Stimulated activated naive B cell treated with anti-CD40 and anti-IgM and Interleukin-4, amounts not matched to agents 10 μg/mL and 1 μg/mL and 100 μg/mL, for 72 hours (primary cell): ENCODE measurements at regions not wholly inside any gene's neighbourhood (a gene's known extent, or its start where the extent isn't known, plus 50 kb on each side); places are given as distances from the start of the nearest gene placed in this dataset.

Source experiments
- ATAC-seq, 2 donors: fragments of 150-1000 bp; cut with Tn5 transposase; replicated peaks; 2 replicates each; pipeline ENCODE4 v1.10.0; 2021; ENCODE audit warnings: moderate library complexity in 1 of 2
- DNase-seq: peaks from one replicate; pipeline ENCODE4 v3.0.0; 2021
- H3K27ac Mint-ChIP-seq: one replicate; pipeline ENCODE4 v1.8.0; 2022; ENCODE audit warnings: mild to moderate bottlenecking, mixed read lengths
- H3K27me3 Mint-ChIP-seq, 2 donors: one replicate each; pipeline ENCODE4 v1.8.0; 2022; ENCODE audit warnings: mixed read lengths in 2 of 2
- H3K36me3 Mint-ChIP-seq, 2 donors: one replicate each; pipeline ENCODE4 v1.8.0; 2022; ENCODE audit warnings: mixed read lengths in 2 of 2, mild to moderate bottlenecking in 1 of 2
- H3K4me1 Mint-ChIP-seq, 2 donors: one replicate each; pipeline ENCODE4 v1.8.0; 2022; ENCODE audit warnings: mixed read lengths in 2 of 2, mild to moderate bottlenecking in 1 of 2
- H3K4me3 Mint-ChIP-seq, 2 donors: one replicate each; pipeline ENCODE4 v1.8.0; 2022; ENCODE audit warnings: mild to moderate bottlenecking in 2 of 2, mixed read lengths in 2 of 2, moderate library complexity in 1 of 2
- H3K9me3 Mint-ChIP-seq, 2 donors: one replicate each; pipeline ENCODE4 v1.8.0; 2022; ENCODE audit warnings: mixed read lengths in 2 of 2, mild to moderate bottlenecking in 1 of 2

DNA sequence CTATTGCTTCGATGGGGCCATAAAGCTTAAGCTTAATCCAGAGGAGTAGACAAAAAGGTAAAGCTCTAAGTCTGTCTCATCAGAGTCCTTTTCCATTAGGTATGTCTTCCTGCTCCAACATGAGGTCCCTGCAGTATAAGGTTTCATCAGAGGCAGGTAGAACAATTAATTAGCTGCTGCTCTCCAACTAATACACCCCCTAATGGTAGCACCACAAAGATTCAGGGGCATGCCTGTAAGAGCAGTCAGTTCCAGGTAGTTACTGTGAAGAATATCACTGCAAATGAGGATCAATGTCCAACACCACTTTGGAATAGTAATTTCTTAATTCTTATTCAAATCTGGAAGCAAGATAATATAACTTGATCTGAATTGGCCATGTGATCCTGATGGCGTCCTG is 160.3 kb upstream of the ESRRG start:
- ATAC-seq = no peak
- H3K36me3 Mint-ChIP-seq = no peaks in the 10 kb centered on the region
- H3K9me3 Mint-ChIP-seq = peaks cover 0 to 2% of the 10 kb centered on the region in 2 donors
- H3K4me3 Mint-ChIP-seq = no peak overlapping the region
- no peak for DNase-seq
- H3K27ac Mint-ChIP-seq = no peak overlapping the region
- no peaks in the 10 kb centered on the region for H3K4me1 Mint-ChIP-seq
- no peaks in the 10 kb centered on the region for H3K27me3 Mint-ChIP-seq

DNA sequence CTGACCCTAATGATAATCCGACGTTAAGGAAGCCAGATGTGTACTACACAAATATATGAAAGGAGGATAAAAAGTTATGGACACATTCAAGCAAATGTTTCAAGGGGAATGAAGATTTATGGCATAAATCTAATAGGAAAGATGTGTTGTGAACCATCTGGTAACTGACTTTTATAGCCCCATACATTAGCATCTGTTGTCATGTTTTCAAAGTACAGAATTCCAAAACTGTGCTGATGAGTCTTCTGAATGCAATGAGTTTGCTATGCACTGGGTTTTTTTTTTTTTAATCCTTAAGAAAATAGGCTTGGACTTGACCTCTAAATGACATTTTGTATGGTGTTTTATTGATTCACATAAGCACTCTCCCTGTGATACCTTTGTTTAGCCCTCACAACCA is 158.5 kb upstream of the ESRRG start:
- DNase-seq (no peak), ATAC-seq (no peak)
- Mint-ChIP-seq H3K36me3 (no peaks in the 10 kb centered on the region), H3K27ac (no peak overlapping the region), H3K9me3 (peaks cover 0 to 2% of the 10 kb centered on the region in 2 donors), H3K4me1 (no peaks in the 10 kb centered on the region), H3K4me3 (no peak overlapping the region), H3K27me3 (no peaks in the 10 kb centered on the region)

DNA sequence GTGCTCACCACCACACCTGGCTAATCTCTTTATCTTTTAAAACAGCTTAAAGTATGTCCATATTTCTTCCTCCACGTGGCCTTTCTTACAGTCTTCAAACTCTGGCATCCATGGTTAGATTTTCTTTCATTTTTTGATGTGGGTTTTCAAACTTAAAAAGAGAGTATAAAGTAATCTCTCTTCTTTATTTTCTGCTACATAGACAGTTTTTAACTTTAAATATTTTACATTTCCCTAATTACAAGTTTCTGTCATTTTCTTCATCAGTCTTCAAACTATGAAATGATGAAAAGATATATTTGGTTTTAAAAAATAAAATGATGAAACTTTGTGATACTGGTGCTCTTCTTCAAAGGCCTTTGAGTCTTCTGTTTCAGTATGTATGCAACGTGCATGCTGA is 143.5 kb upstream of the ESRRG start:
- Mint-ChIP-seq H3K9me3 (no peaks in the 10 kb centered on the region), H3K4me1 (no peaks in the 10 kb centered on the region), H3K27ac (no peak overlapping the region), H3K36me3 (no peaks in the 10 kb centered on the region), H3K4me3 (no peak overlapping the region), H3K27me3 (no peaks in the 10 kb centered on the region)
- ATAC-seq (no peak), DNase-seq (no peak)

DNA sequence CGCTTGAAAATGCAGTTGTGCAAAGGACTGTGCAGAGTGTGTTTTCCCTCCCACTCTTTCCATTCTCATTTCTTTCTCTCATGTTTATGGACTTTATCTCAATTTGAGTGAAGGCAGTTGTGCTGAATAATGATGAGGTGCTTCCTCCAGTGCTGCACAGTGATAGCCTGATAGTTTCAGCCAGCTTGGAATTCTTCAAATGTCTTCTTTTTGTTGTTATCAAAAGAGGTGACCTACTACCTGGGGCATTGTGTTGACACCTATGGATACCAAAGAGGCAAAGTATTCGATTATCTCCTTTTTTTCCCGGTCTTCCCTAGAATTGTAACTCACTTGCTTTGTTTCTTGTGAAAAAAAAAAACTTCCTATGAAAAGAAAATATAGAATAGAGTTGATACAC is 132.6 kb upstream of the ESRRG start:
- Mint-ChIP-seq H3K9me3 (no peaks in the 10 kb centered on the region), H3K27ac (no peak overlapping the region), H3K27me3 (no peaks in the 10 kb centered on the region), H3K4me3 (no peak overlapping the region), H3K36me3 (no peaks in the 10 kb centered on the region), H3K4me1 (no peaks in the 10 kb centered on the region)
- DNase-seq (no peak), ATAC-seq (no peak)

DNA sequence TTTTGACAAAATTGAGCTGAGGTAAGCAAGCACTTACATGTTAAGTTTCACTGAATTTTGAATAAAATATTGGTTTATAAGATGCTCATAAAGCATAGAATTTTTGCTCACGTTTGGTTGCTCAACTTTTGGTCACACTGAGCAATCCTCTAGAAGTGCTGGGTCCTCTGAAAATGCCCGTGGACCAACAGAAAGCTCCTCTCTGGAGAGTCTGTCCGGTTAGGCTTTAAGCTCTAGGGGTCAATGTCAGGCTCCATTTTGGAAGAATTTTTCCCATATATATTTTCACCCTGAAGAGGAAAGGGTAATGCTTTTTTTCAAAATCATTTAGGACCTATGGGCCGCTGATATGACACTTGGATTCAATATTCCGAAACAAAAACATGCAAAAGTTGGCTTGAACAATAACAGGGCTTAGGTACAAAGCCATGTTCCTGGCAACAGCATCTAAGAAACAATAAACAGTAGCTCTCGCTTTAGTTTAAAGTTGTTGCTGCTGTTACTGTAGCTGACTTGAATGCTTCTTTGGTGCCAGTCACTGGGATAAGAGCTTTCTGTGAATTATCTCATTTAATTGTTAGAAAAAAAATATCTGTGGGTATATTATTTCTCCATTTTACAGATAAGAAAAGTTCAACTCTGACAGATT is 131.7 kb upstream of the ESRRG start:
- no peaks in the 10 kb centered on the region for H3K36me3 Mint-ChIP-seq
- no peak overlapping the region for H3K27ac Mint-ChIP-seq
- no peaks in the 10 kb centered on the region for H3K9me3 Mint-ChIP-seq
- H3K27me3 Mint-ChIP-seq = no peaks in the 10 kb centered on the region
- ATAC-seq (no peak), DNase-seq (no peak)
- H3K4me3 Mint-ChIP-seq = no peak overlapping the region
- H3K4me1 Mint-ChIP-seq = no peaks in the 10 kb centered on the region

DNA sequence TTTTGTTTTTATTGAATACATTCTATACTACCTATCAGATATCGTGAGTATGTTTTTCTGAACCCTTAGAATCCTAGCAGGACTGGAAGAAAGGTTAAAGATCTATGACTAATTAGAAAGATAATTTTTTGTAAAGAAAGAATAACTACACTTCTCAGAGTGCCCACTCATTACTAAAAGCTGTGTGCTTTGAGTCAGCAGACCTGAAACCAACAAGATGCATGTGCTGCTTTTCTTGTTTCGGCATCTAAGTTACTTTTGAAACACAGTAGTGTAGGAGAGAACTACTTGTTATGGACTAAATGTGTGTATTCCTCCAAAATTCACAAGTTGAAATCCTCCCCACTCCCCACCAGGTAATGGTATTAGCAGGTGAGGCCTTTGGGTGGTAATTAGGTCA is 127.8 kb upstream of the ESRRG start:
- Mint-ChIP-seq H3K4me3 (no peak overlapping the region), H3K4me1 (no peaks in the 10 kb centered on the region), H3K27ac (no peak overlapping the region), H3K27me3 (no peaks in the 10 kb centered on the region), H3K9me3 (no peaks in the 10 kb centered on the region), H3K36me3 (no peaks in the 10 kb centered on the region)
- DNase-seq (no peak), ATAC-seq (no peak)

DNA sequence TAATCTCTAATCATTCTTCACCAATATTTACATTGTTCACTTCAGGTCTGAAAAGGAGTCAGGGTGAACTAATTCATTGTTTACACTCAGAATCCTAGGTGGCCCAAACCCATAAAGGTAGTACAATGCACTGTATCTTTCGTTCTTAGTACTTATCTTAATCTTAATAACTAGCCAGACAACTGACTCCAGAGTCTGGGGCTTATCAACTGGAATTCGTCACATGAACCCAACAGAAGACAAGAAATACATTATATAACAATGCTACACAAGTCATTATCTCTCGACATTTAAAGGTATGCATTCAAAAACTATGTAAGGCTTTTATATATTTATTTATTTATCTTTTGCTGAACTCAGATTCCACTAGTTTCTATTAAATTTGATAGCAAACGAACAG is 125.9 kb upstream of the ESRRG start:
- no peak overlapping the region for H3K27ac Mint-ChIP-seq
- H3K9me3 Mint-ChIP-seq = no peaks in the 10 kb centered on the region
- H3K27me3 Mint-ChIP-seq = no peaks in the 10 kb centered on the region
- ATAC-seq (no peak), DNase-seq (no peak)
- H3K4me3 Mint-ChIP-seq = no peak overlapping the region
- no peaks in the 10 kb centered on the region for H3K4me1 Mint-ChIP-seq
- H3K36me3 Mint-ChIP-seq = no peaks in the 10 kb centered on the region

DNA sequence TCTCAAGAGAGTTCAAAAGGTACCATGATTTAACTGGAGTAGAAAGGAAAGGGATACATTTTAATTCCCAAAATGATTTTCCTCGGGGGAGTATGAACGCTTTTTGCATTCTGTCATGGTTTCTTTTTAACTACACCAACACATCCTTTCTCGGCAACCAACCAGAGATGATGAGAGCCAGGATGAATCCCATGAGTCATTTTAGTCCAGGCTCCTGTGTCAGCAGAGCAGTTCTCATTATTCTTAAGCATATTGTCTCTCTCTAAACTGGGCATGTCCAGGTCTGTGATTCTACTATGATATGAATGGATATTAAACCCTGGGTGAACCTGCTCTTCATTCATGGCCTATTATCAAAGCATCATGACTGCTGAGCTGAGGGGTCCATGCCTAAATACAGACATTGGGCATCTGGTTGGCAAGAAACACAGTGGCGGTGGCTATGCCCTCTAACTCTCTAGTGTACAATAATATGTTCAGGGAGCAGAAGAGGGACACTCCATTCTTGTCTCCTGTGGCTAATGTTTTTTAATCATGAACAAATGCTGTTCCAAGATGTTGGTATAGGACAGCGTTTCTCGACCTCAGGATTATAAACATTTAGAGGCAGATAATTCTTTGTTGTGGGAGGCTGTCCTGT is 124.3 kb upstream of the ESRRG start:
- ATAC-seq (no peak), DNase-seq (no peak)
- Mint-ChIP-seq H3K27me3 (no peaks in the 10 kb centered on the region), H3K4me1 (no peaks in the 10 kb centered on the region), H3K4me3 (no peak overlapping the region), H3K9me3 (no peaks in the 10 kb centered on the region), H3K36me3 (no peaks in the 10 kb centered on the region), H3K27ac (no peak overlapping the region)

DNA sequence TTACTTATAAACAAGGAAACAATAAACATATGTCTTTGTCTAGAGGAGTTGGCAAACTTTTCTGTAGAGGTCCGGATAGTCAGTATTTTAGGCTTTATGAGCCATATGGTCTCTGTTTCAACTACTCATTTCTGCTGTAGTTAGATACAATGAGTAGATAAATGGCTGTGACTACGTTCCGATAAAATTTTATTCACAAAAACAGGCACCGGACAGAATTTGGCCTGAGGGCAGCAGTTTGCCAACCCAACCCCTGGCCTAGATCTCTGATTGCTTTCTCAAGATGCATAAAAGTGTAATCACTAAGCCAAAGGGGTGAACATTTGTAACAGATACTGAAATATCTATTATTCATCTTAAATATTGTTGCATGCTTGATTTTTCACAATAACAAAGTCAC is 123.1 kb upstream of the ESRRG start:
- no peaks in the 10 kb centered on the region for H3K9me3 Mint-ChIP-seq
- no peak overlapping the region for H3K27ac Mint-ChIP-seq
- DNase-seq (no peak), ATAC-seq (no peak)
- H3K4me3 Mint-ChIP-seq = no peak overlapping the region
- H3K27me3 Mint-ChIP-seq = no peaks in the 10 kb centered on the region
- H3K36me3 Mint-ChIP-seq = no peaks in the 10 kb centered on the region
- no peaks in the 10 kb centered on the region for H3K4me1 Mint-ChIP-seq

DNA sequence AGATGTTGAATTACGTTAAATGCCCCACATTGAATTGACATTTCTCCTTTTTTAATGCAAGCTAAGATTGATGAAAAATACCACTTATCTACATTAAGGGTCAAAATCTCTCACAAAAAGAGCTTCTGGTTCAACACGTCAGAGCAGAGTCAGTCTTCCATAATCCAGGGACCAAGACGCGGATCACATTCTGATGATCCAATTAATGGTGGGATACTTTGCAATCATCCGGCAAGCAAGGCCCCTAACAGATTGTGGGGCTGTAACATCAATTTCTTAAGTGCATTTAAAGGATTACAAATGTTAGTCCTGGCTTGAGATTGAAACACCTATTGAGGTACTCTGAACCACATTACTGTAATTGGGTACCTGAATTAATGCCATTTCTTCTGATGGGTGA is 120.2 kb upstream of the ESRRG start:
- H3K27ac Mint-ChIP-seq = no peak overlapping the region
- no peak for ATAC-seq
- H3K4me3 Mint-ChIP-seq = no peak overlapping the region

DNA sequence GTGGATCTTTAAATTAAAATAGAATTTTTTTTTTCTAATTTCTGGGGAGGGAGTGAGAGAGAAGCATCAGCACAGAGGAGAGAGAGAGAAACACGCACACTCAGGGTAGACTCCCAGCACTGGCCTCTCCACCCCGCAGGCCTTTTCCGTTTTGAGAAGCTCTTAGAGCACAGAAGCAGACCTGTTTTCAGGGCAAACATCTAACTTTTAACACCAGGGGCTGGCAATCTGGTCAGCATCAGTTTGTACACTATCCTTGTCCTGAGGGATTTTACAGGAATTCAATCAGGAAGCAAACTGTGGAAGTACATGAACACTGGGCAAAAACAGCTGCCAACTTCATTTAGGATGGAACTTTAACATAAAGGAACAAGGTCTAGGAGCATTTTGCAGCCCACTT is 117.9 kb upstream of the ESRRG start:
- ATAC-seq (no peak), DNase-seq (no peak)
- H3K9me3 Mint-ChIP-seq = peaks cover 0 to 1% of the 10 kb centered on the region in 2 donors
- no peaks in the 10 kb centered on the region for H3K36me3 Mint-ChIP-seq
- no peak overlapping the region for H3K27ac Mint-ChIP-seq
- H3K4me3 Mint-ChIP-seq = no peak overlapping the region
- H3K27me3 Mint-ChIP-seq = no peaks in the 10 kb centered on the region
- H3K4me1 Mint-ChIP-seq = no peaks in the 10 kb centered on the region

More for the DNA sequence above, 120.2 kb upstream of the ESRRG start:
- no peak for DNase-seq
- no peaks in the 10 kb centered on the region for H3K36me3 Mint-ChIP-seq
- no peaks in the 10 kb centered on the region for H3K4me1 Mint-ChIP-seq
- no peaks in the 10 kb centered on the region for H3K27me3 Mint-ChIP-seq
- H3K9me3 Mint-ChIP-seq = peaks cover 0 to 1% of the 10 kb centered on the region in 2 donors

DNA sequence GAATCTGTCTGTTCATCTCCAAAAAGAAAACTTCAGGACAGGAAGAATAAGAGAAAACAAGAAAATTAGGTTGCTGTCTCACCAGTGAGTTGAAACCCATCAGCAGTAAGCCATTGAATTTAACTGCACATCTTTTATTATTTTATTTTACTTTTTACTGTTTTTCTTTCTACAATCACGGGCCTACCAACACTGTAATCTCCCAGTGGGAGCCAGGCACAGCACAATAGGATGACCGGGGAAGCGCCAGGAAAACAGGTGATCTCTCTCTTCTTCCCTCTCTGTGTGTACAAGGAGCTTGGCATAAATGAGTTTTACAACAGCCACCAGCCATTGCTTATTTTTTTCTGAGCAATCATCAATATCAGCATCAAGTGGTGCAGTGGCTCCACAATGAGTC is 113.1 kb upstream of the ESRRG start:
- ATAC-seq = no peak
- no peak for DNase-seq
- Mint-ChIP-seq H3K4me1 (no peaks in the 10 kb centered on the region), H3K36me3 (no peaks in the 10 kb centered on the region), H3K9me3 (peaks cover 0 to 1% of the 10 kb centered on the region in 2 donors), H3K4me3 (no peak overlapping the region), H3K27me3 (no peaks in the 10 kb centered on the region), H3K27ac (no peak overlapping the region)

DNA sequence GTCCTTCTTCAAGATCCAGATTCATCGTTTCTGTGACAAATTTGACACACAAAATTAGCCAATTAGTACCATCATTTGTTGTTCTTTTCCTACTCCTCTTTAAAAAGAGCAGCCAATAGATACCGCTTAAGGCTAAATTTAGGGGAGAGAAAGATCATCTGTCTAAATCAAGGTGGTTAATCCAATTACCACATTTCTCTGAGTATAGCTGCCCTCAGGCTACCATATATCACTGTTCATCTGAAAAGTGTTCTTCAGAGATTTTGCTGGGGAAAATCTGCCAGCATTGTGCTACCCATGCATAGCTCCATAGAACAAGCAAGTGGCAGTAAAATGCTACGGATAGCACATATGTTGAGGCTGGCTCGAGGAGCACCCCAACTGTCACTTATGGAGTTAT is 110.3 kb upstream of the ESRRG start:
- Mint-ChIP-seq H3K36me3 (no peaks in the 10 kb centered on the region), H3K4me3 (no peak overlapping the region), H3K27me3 (no peaks in the 10 kb centered on the region), H3K4me1 (no peaks in the 10 kb centered on the region), H3K9me3 (peaks cover 0 to 2% of the 10 kb centered on the region in 2 donors), H3K27ac (no peak overlapping the region)
- DNase-seq (no peak), ATAC-seq (no peak)

DNA sequence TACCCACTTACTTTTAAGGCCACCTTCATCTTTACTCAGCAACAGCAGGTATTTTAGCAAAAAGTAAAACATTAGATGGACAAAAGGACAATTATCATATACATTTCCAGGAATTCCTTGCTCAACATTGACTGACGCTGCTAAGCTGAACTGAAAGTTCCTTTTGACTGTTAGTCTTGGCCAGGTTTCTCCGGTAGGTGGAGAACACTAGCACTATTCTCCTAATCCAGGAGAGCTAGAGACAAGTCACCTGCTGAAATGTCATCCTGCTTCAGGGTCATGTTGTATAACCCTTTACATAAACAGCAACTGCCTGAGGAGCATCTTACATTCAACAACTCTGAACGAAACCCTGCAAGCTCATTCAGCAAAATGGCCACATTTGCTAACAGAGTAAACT is 109.0 kb upstream of the ESRRG start:
- Mint-ChIP-seq H3K4me3 (no peak overlapping the region), H3K27ac (no peak overlapping the region), H3K27me3 (no peaks in the 10 kb centered on the region), H3K9me3 (peaks cover 0 to 2% of the 10 kb centered on the region in 2 donors), H3K36me3 (no peaks in the 10 kb centered on the region), H3K4me1 (no peaks in the 10 kb centered on the region)
- DNase-seq (no peak), ATAC-seq (no peak)

DNA sequence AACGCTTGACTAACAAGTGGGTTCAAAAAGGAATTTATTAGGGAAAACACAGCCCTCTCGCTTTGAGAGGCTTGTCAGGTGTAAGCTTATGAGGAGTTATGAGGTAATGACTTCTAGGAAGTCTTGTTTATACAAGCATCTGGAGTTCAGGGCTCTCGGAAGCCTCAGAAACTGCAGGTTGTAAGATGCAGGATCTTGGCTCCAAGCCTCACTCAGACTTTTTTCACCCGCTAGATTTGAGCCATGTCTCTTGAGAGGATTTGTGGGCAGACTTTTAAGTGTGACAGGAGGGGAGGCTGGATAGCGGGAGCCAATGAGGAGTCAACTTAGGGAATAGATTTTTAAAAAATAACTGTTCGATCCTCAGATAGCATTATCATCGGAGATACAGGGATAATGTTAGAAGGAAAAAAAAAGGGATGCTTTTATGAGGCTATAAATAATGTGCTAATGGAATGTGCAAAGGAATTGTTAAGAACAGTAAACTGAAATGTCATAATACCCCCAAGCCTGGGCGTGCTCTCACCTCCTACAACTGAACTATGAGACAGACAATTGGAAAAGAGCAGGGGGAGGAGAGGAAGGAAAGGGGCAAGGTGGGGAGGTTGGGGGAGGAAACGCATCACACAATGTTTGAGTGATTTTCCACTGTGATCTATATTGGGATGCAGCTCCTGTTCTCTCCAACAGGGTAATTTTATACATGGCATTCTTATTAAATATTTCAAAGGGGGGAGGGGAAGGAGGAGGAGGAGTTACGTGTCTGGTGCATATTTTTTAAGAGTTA is 107.4 kb upstream of the ESRRG start:
- no peak overlapping the region for H3K4me3 Mint-ChIP-seq

More for the DNA sequence above, 107.4 kb upstream of the ESRRG start:
- Mint-ChIP-seq H3K27me3 (no peaks in the 10 kb centered on the region), H3K36me3 (no peaks in the 10 kb centered on the region), H3K4me1 (no peaks in the 10 kb centered on the region), H3K9me3 (peaks cover 0 to 2% of the 10 kb centered on the region in 2 donors), H3K27ac (no peak overlapping the region)
- DNase-seq (no peak), ATAC-seq (no peak)
